RWPE1 (cell line): ENCODE measurements at regions not wholly inside any gene's neighbourhood (a gene's known extent, or its start where the extent isn't known, plus 50 kb on each side); places are given as distances from the start of the nearest gene placed in this dataset.
"Not testable (repeated sequence)": the region's sequence is repeated elsewhere in the genome, so short reads cannot be mapped to it uniquely, and the experiment has no call there.

ENCODE experiments used
- CTCF ChIA-PET: fragments of 350-600 bp; sonication (Branson Sonifier 250); formaldehyde crosslinking; extraction: SDS; loops from one replicate; lab custom pipeline; 2021; lab: Yijun Ruan, JAX
- POLR2A ChIA-PET: fragments of 400-600 bp; formaldehyde crosslinking; extraction: SDS; loops from one replicate; lab custom pipeline; 2020; ENCODE audit warnings: antibody characterized with exemption; ENCODE audit not compliant: low non-redundant PET; lab: Yijun Ruan, JAX
- DNase-seq: peaks from one replicate; pipeline ENCODE4 v3.0.0; 2012; ENCODE audit warnings: low spot score
- H3K27ac ChIP-seq: fragments of 450-650 bp; 2 replicates; pipeline ENCODE4 v1.5.1; 2017
- CTCF ChIP-seq: fragments of 450-650 bp; conservative IDR thresholded peaks from 2 replicates; pipeline ENCODE4 v1.5.1; 2017; ENCODE audit warnings: low read depth, mild to moderate bottlenecking

GRCh38 chr11:37286890-37287289 is 688.9 kb upstream of the RAG2 start:
- no peak for TF ChIP-seq CTCF
- DNase-seq: no peak
- POLR2A ChIA-PET: no interaction called here
- CTCF ChIA-PET: no interaction called here
- no peak overlapping the region for H3K27ac ChIP-seq

GRCh38 chr11:37282367-37282766 is 684.3 kb upstream of the RAG2 start:
- TF ChIP-seq CTCF: no peak
- H3K27ac ChIP-seq: no peak overlapping the region
- CTCF ChIA-PET: no interaction called here
- POLR2A ChIA-PET: no interaction called here
- DNase-seq: no peak

GRCh38 chr11:37280200-37280599 is 682.2 kb upstream of the RAG2 start:
- DNase-seq: no peak
- CTCF ChIA-PET: no interaction called here
- no peak overlapping the region for H3K27ac ChIP-seq
- TF ChIP-seq CTCF: no peak
- POLR2A ChIA-PET: no interaction called here

GRCh38 chr11:37277896-37278465 is 679.9 kb upstream of the RAG2 start:
- DNase-seq: no peak
- TF ChIP-seq CTCF: no peak
- no peak overlapping the region for H3K27ac ChIP-seq
- CTCF ChIA-PET: no interaction called here
- POLR2A ChIA-PET: no interaction called here

GRCh38 chr11:37264783-37265182 is 666.7 kb upstream of the RAG2 start:
- DNase-seq: peak; percentile 2
- ChIA-PET POLR2A (no interaction called here), CTCF (no interaction called here)
- no peak for TF ChIP-seq CTCF
- H3K27ac ChIP-seq: no peak overlapping the region

GRCh38 chr11:37264060-37264459 is 666.0 kb upstream of the RAG2 start:
- H3K27ac ChIP-seq: no peak overlapping the region
- CTCF ChIA-PET: no interaction called here
- DNase-seq: no peak
- POLR2A ChIA-PET: no interaction called here
- no peak for TF ChIP-seq CTCF

- H3K27ac ChIP-seq, DNase-seq, CTCF ChIA-PET, POLR2A ChIA-PET: not testable (repeated sequence)
These were observed 665.4 kb upstream of the RAG2 start for GRCh38 chr11:37263467-37263866.
